Left ventricle myocardium inferior (tissue), 1 donor: ENCODE measurements at regions not wholly inside any gene's neighbourhood (a gene's known extent, or its start where the extent isn't known, plus 50 kb on each side); places are given as distances from the start of the nearest gene placed in this dataset.

ENCODE experiments used
- DNase-seq: peaks from one replicate; pipeline ENCODE4 v3.0.0-alpha.2; 2020
- H3K27ac ChIP-seq: fragments of 200-600 bp; replicated peaks from 2 replicates; pipeline ENCODE4 v1.8.0; 2021
- H3K27me3 ChIP-seq: fragments of 200-600 bp; 2 replicates; pipeline ENCODE4 v1.8.0; 2021; ENCODE audit warnings: low read depth
- H3K36me3 ChIP-seq: fragments of 200-600 bp; 2 replicates; pipeline ENCODE4 v1.8.0; 2021
- H3K4me1 ChIP-seq: fragments of 200-600 bp; 2 replicates; pipeline ENCODE4 v1.8.0; 2021
- H3K4me3 ChIP-seq: fragments of 200-600 bp; 2 replicates; pipeline ENCODE4 v1.8.0; 2021; ENCODE audit warnings: mild to moderate bottlenecking, moderate library complexity
- H3K9me3 ChIP-seq: fragments of 200-600 bp; replicated peaks from 2 replicates; pipeline ENCODE4 v1.8.0; 2021
- intact Hi-C: fragments of 100-400 bp; cut with micrococcal nuclease; formaldehyde crosslinking; loops from one replicate; pipeline ENCODE4 v1.11.0; 2022
- TF ChIP-seq, protein P1 (sequence below): fragments of 200-600 bp; IDR thresholded peaks from 2 replicates; pipeline ENCODE4 v1.8.0; 2021; ENCODE audit warnings: antibody characterized with exemption, mild to moderate bottlenecking, borderline replicate concordance
- donor health status: DM: no; HTN: yes; CAD: no; lungs with severe emphysema.

DNA sequence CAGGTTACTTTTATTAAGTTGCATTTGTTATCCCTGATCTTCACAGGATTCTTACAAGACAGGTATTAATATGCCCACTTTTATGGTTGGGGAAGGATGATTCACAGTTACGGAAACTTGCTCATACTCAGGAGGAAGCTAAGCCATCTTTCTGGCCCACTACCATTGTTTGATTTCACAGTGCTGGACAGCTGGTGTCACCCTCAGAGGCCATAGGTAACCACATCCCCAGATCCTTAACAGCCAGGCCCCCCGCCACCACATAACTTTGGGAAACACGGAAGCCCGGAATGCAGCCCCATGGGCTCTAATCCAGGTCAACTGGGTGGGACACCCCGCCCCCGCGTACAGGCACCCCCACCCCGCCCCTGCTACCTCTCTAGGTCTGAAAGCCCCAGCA is 119.7 kb downstream of the IRS2 start:
- Histone ChIP-seq H3K27ac (no peak overlapping the region), H3K9me3 (no peaks in the 10 kb centered on the region), H3K36me3 (no peaks in the 10 kb centered on the region), H3K27me3 (peaks cover 58% of the 10 kb centered on the region), H3K4me3 (no peak overlapping the region), H3K4me1 (peaks cover 17% of the 10 kb centered on the region)
- TF ChIP-seq, protein P1, sequence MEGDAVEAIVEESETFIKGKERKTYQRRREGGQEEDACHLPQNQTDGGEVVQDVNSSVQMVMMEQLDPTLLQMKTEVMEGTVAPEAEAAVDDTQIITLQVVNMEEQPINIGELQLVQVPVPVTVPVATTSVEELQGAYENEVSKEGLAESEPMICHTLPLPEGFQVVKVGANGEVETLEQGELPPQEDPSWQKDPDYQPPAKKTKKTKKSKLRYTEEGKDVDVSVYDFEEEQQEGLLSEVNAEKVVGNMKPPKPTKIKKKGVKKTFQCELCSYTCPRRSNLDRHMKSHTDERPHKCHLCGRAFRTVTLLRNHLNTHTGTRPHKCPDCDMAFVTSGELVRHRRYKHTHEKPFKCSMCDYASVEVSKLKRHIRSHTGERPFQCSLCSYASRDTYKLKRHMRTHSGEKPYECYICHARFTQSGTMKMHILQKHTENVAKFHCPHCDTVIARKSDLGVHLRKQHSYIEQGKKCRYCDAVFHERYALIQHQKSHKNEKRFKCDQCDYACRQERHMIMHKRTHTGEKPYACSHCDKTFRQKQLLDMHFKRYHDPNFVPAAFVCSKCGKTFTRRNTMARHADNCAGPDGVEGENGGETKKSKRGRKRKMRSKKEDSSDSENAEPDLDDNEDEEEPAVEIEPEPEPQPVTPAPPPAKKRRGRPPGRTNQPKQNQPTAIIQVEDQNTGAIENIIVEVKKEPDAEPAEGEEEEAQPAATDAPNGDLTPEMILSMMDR: no peak
- intact Hi-C loops: no loop called here
- DNase-seq: no peak

DNA sequence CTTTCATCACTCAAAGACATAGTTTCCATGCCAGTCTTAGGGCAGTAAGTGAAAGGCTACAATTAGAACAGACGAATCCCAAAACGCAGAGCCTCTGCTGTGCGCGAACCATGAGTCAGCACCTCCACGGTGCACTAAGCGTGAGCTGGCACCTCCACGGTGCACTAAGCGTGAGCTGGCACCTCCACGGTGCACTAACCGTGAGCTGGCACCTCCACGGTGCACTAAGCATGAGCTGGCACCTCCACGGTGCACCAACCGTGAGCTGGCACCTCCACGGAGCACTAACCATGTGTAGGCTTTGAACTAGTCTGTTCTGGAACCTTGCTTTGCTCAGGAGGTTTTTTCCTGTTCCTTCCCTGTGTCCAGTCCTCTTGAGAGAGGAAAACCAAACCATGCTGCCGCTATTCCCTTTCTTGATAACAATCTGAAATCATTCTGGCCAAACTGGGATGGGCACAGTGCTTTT is 120.6 kb downstream of the IRS2 start:
- H3K4me1 ChIP-seq: peaks cover 17% of the 10 kb centered on the region
- TF ChIP-seq, protein P1: no peak
- intact Hi-C loops: no loop called here
- no peak overlapping the region for H3K4me3 ChIP-seq
- DNase-seq: no peak
- H3K27me3 ChIP-seq: peaks cover 58% of the 10 kb centered on the region
- no peaks in the 10 kb centered on the region for H3K36me3 ChIP-seq
- H3K27ac ChIP-seq: no peak overlapping the region
- no peaks in the 10 kb centered on the region for H3K9me3 ChIP-seq

DNA sequence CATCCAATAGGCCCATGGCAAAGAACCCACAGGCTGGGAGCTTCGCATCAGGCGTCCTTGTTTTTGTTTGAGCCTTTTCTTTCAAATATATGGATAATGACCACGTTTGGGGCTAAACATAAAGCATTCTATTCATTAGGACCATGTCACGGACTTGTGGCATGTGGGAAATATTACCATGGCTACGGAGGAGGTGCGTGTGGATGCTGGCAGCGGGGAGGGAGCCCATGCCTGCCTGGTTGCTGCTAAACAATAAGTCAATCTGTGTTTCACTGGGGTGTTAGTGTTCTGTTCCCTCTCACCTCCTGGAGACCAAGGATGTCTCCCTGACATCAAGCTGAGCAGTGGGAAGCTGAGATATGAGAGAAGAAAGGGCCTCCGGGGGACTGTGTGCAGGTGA is 121.1 kb downstream of the IRS2 start:
- no peak overlapping the region for H3K4me3 ChIP-seq
- peaks cover 57% of the 10 kb centered on the region for H3K27me3 ChIP-seq
- intact Hi-C loops: no loop called here
- H3K4me1 ChIP-seq: peaks cover 17% of the 10 kb centered on the region
- no peak overlapping the region for H3K27ac ChIP-seq
- TF ChIP-seq, protein P1: no peak
- no peaks in the 10 kb centered on the region for H3K9me3 ChIP-seq
- no peaks in the 10 kb centered on the region for H3K36me3 ChIP-seq
- DNase-seq: no peak

DNA sequence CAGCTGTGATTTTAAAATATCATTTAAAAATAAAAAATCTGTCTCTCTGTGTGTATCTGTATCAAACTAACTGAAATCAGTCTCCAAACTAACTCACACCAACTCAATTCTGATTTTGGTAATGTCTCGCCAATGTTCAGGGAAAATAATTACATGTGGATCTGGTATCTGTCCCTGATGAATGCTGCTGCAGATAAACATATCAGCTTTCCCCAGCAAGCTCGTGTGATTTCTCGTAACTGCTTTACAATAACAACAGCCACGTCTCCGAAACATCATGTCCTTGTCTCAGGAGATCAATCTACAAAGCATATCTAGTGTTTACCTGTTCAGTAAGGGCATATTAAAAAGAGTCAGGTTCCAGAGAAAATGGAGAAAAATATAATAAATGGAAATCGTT is 129.0 kb downstream of the IRS2 start:
- intact Hi-C loops: no loop called here
- H3K4me3 ChIP-seq: no peak overlapping the region
- peaks cover 59% of the 10 kb centered on the region for H3K27me3 ChIP-seq
- no peak for DNase-seq
- H3K27ac ChIP-seq: no peak overlapping the region
- peaks cover 30% of the 10 kb centered on the region for H3K4me1 ChIP-seq
- TF ChIP-seq, protein P1: no peak
- H3K36me3 ChIP-seq: no peaks in the 10 kb centered on the region
- no peaks in the 10 kb centered on the region for H3K9me3 ChIP-seq

DNA sequence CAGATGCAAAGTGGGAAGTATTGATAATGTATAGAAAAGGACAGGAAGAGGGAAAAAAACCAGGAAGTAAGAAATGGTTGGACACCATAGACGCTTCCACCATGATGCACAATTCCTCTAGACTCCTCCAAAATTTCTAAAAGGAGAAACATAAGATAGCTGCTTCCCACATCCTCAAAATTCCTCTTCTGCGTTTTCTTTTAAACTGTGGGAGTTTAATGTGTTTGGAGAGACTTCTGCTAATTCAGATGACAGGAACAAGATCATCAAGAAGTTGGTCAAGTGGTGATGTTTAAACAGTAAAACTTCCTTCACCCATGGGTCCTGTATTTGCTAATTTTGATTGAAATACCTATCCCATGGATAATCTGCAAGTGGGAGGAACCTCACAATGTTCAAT is 130.2 kb downstream of the IRS2 start:
- Histone ChIP-seq H3K36me3 (no peaks in the 10 kb centered on the region), H3K4me3 (no peak overlapping the region), H3K27me3 (peaks cover 52% of the 10 kb centered on the region), H3K27ac (peak overlapping the region; percentile 74), H3K4me1 (peaks cover 31% of the 10 kb centered on the region), H3K9me3 (no peaks in the 10 kb centered on the region)
- TF ChIP-seq, protein P1: no peak
- DNase-seq: no peak
- intact Hi-C loops: no loop called here

DNA sequence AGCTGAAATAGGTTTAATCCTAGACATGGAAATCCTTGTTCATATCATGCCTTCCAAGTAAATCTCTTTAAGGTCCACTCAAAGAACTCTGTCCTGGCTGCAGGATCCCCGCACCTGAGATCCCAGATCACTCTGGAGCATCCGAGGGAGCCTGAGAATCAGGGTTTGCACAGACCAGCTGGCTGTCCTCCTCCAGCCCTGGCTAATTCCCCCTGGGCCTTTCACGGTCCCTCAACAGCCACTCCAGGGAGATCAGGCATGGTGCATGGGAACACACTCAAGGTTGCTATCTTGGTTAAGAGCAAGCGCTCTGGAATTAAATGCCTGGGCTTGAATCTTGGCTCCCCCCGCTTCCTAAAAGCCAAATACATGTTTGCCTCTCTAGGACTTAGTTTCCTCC is 130.8 kb downstream of the IRS2 start:
- no peaks in the 10 kb centered on the region for H3K36me3 ChIP-seq
- DNase-seq: no peak
- H3K4me3 ChIP-seq: no peak overlapping the region
- TF ChIP-seq, protein P1: no peak
- intact Hi-C loops: no loop called here
- H3K4me1 ChIP-seq: peaks cover 31% of the 10 kb centered on the region
- H3K27me3 ChIP-seq: peaks cover 46% of the 10 kb centered on the region
- H3K9me3 ChIP-seq: no peaks in the 10 kb centered on the region
- peak overlapping the region; percentile 74 for H3K27ac ChIP-seq
